Choroid plexus epithelial cell (primary cell): ENCODE measurements at regions not wholly inside any gene's neighbourhood (a gene's known extent, or its start where the extent isn't known, plus 50 kb on each side); places are given as distances from the start of the nearest gene placed in this dataset.
"Not testable (repeated sequence)": the region's sequence is repeated elsewhere in the genome, so short reads cannot be mapped to it uniquely, and the experiment has no call there.

ENCODE experiments used
- DNase-seq: peaks from one replicate; pipeline ENCODE4 v3.0.0-alpha.2; 2010; ENCODE audit warnings: low read depth
- H3K4me3 ChIP-seq: 2 replicates; pipeline ENCODE4 v1.5.1; 2011; ENCODE audit warnings: low read depth, mild to moderate bottlenecking, control low read depth, low read length, moderate library complexity
- TF ChIP-seq, protein P1 (sequence below): conservative IDR thresholded peaks from 2 replicates; pipeline ENCODE4 v1.5.1; 2011; ENCODE audit warnings: low read depth, mild to moderate bottlenecking, control low read depth, inconsistent platforms, low read length, moderate library complexity

DNA sequence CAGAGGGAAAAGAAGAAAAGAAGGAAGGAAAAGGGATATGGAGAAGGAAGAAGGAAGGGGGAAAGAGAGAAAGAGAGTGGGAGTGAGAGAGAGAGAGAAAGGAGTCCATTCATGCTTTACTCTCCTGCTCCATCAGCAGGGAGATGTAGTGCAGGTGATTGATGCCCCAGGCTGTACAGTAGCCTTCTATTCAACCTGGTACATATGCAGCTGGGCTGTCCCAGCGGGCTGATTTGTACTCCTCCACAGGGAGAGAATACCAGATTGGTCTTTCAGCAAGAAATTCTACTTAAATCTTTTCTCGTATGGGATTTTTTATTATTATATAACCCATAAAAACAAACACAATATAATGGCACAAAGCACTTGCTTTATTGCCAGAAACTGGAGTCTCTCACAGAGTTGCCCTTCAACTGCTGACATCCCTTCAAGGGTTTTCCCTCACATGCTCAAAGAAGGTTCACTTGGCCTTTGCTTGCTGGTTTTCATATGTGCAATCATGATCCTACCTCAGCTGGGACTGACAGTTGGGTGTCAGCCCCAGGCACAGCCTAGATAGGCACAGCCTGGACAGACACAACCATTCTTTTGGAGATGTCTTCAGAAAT, 380.1 kb upstream of the RIOK2 start:
- no peak for DNase-seq
- TF ChIP-seq, protein P1, sequence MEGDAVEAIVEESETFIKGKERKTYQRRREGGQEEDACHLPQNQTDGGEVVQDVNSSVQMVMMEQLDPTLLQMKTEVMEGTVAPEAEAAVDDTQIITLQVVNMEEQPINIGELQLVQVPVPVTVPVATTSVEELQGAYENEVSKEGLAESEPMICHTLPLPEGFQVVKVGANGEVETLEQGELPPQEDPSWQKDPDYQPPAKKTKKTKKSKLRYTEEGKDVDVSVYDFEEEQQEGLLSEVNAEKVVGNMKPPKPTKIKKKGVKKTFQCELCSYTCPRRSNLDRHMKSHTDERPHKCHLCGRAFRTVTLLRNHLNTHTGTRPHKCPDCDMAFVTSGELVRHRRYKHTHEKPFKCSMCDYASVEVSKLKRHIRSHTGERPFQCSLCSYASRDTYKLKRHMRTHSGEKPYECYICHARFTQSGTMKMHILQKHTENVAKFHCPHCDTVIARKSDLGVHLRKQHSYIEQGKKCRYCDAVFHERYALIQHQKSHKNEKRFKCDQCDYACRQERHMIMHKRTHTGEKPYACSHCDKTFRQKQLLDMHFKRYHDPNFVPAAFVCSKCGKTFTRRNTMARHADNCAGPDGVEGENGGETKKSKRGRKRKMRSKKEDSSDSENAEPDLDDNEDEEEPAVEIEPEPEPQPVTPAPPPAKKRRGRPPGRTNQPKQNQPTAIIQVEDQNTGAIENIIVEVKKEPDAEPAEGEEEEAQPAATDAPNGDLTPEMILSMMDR: no peak

DNA sequence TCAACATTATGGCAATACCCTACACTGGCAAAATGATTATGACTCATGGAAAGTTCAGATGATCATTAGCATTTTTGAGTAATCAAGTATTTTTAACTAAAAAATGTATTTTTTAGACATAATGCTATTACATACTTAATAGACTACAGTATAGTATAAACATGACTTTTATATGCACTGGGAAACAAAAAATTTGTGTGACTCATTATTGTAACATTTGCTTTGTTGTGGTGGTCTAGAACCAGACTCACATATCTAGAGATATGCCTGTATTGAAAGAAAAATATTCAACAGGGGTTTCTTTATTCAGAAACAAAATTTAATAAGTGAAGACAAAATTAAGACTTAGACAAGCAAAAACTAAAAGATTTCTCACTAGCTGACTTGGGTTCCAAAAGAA, 385.3 kb upstream of the RIOK2 start:
- no peak for DNase-seq
- TF ChIP-seq, protein P1: no peak
- no peak overlapping the region for H3K4me3 ChIP-seq

More for the DNA sequence above, 380.1 kb upstream of the RIOK2 start:
- H3K4me3 ChIP-seq: no peak overlapping the region

DNA sequence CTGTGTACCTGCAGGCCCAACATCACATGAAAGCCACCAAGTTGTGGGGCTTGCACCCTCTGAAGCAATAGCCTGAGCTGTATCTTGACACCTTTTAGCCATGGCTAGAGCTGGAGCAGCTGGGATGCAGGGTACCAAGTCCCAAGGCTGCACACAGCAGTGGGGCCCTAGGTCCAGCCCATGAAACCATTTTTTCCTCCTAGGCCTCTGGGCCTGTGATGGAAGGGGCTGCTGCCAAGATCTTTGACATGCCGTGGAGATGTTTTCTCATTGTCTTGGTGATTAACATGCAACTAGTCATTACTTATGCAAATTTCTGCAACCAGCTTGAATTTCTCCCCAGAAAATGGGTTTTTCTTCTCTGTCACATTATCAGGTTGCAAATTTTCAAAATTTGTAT, 387.2 kb upstream of the RIOK2 start:
- TF ChIP-seq, protein P1: no peak
- no peak for DNase-seq
- H3K4me3 ChIP-seq: no peak overlapping the region

DNA sequence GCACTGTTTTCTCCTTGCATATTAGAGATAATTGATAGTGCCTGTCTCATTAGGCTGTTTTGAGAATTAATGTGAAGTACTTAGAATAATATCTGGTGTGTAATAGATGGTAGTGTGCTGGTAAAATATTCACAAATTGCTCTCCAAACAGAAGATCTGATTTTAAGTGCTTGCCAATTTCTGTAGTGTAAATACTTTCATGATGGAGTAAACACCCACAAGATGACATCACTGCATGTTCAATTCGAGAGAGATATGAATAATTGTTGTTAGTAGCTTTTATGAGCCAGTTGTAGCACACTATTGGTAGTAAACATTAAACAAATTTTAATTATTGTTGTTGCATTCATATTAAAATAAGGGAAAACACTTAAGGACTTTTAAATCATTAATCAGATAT, 392.3 kb upstream of the RIOK2 start:
- DNase-seq: no peak
- TF ChIP-seq, protein P1: no peak

DNA sequence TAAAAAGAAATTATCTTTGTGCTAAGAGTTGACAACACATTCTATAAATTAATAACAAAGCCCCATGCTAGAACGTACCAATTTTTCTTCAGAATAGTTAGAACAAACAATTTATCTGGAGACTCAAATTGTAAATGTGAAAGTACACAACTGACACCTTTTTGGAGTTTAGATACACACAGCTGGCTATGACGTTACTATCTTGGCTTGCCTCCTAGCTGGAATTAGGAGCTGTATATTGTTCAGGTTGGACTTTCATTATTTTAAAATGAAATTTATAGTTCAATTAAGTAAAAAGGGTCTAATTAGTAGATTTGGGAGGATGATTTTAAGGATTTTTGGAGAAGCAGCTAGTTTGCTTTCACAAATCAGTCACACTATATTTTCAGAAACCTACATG, 393.9 kb upstream of the RIOK2 start:
- TF ChIP-seq, protein P1: no peak
- H3K4me3 ChIP-seq: no peak overlapping the region
- no peak for DNase-seq

More for the DNA sequence above, 392.3 kb upstream of the RIOK2 start:
- no peak overlapping the region for H3K4me3 ChIP-seq

DNA sequence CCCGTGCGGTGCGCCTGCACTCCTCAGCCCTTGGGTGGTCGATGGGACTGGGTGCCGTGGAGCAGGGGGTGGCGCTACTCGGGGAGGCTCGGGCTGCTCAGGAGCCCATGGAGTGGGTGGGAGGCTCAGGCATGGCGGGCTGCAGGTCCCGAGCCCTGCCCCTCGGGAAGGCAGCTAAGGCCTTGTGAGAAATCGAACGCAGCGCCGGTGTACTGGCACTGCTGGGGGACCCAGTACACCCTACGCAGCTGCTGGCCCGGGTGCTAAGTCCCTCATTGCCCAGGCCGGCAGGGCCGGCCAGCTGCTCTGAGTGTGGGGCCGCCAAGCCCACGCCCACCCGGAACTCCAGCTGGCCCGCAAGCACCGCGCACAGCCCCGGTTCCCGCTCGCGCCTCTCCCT, 396.9 kb upstream of the RIOK2 start:
- not testable (repeated sequence) for DNase-seq, H3K4me3 ChIP-seq

DNA sequence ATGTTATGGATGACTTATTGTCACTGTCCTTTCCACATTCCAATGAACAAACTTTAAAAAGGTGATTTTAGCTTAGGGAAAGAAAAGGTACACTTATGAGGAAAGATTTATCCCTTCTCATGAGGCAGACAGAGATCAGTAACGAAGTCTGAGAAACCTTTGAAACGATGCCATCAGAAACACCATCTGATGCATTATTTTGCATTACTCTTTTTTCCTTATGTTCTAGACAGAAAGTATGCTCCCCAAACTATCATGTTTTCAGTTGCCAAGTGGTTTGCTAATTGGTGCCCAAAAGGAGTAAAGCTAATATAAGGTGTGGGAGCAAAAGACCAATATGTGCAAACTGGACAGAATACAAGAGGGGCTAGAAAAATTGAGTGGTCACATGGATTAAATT, 397.7 kb upstream of the RIOK2 start:
- TF ChIP-seq, protein P1: no peak
- no peak for DNase-seq

More for the DNA sequence above, 397.7 kb upstream of the RIOK2 start:
- H3K4me3 ChIP-seq: no peak overlapping the region
